Trophoblast cell (in vitro differentiated cells and primary cell): ENCODE measurements at regions not wholly inside any gene's neighbourhood (a gene's known extent, or its start where the extent isn't known, plus 50 kb on each side); places are given as distances from the start of the nearest gene placed in this dataset.

Experiments used
- DNase-seq, 2 donors: peaks; one replicate each; pipeline ENCODE4 v3.0.0-alpha.2; 2016
- H2AFZ ChIP-seq: 2 replicates; pipeline ENCODE4 v1.6.1; 2013; ENCODE audit warnings: low read length, moderate library complexity, mild to moderate bottlenecking; ENCODE audit not compliant: insufficient read depth, poor library complexity
- H2AK5ac ChIP-seq: 2 replicates; pipeline ENCODE4 v1.6.1; 2013; ENCODE audit warnings: mild to moderate bottlenecking, low read length
- H2BK120ac ChIP-seq: 2 replicates; pipeline ENCODE4 v1.6.1; 2013; ENCODE audit warnings: low read length, mild to moderate bottlenecking, moderate library complexity; ENCODE audit not compliant: insufficient read depth, poor library complexity
- H2BK12ac ChIP-seq: 2 replicates; pipeline ENCODE4 v1.6.1; 2013; ENCODE audit warnings: mild to moderate bottlenecking, low read length, moderate library complexity
- H2BK5ac ChIP-seq: 2 replicates; pipeline ENCODE4 v1.6.1; 2013; ENCODE audit warnings: low read length, low read depth, moderate library complexity, mild to moderate bottlenecking; ENCODE audit not compliant: poor library complexity
- H3K14ac ChIP-seq: 2 replicates; pipeline ENCODE4 v1.6.1; 2013; ENCODE audit warnings: mild to moderate bottlenecking, low read length
- H3K18ac ChIP-seq: 2 replicates; pipeline ENCODE4 v1.6.1; 2013; ENCODE audit warnings: mild to moderate bottlenecking, low read length
- H3K23ac ChIP-seq: 2 replicates; pipeline ENCODE4 v1.6.1; 2013; ENCODE audit warnings: low read length
- H3K27ac ChIP-seq: 2 replicates; pipeline ENCODE4 v1.5.1; 2013; ENCODE audit warnings: low read depth, mild to moderate bottlenecking, inconsistent platforms, low read length, moderate library complexity
- H3K27me3 ChIP-seq: 2 replicates; pipeline ENCODE4 v1.6.1; 2013; ENCODE audit warnings: inconsistent platforms, mild to moderate bottlenecking, low read length, moderate library complexity; ENCODE audit not compliant: insufficient read depth
- H3K36me3 ChIP-seq, 2 experiments: 1 replicate in 1 of 2; 2 replicates in 1 of 2; pipeline ENCODE4 v1.6.1; 2013; ENCODE audit warnings: low read length in 2 of 2, mild to moderate bottlenecking in 2 of 2, moderate library complexity in 1 of 2; ENCODE audit not compliant: insufficient read depth in 2 of 2, control insufficient read depth in 1 of 2
- H3K4ac ChIP-seq: 2 replicates; pipeline ENCODE4 v1.6.1; 2013; ENCODE audit warnings: low read depth, mild to moderate bottlenecking, low read length, moderate library complexity
- H3K4me1 ChIP-seq, 2 experiments: 1 replicate in 1 of 2; 2 replicates in 1 of 2; pipeline ENCODE4 v1.6.1; 2013; ENCODE audit warnings: low read length in 2 of 2, mild to moderate bottlenecking in 2 of 2, moderate library complexity in 1 of 2; ENCODE audit not compliant: insufficient read depth in 2 of 2, control insufficient read depth in 1 of 2
- H3K4me2 ChIP-seq: 2 replicates; pipeline ENCODE4 v1.6.1; 2013; ENCODE audit warnings: inconsistent platforms, mild to moderate bottlenecking, low read length, moderate library complexity
- H3K4me3 ChIP-seq: 2 replicates; pipeline ENCODE4 v1.5.1; 2013; ENCODE audit warnings: mild to moderate bottlenecking, low read depth, low read length, inconsistent platforms
- H3K79me1 ChIP-seq: one replicate; pipeline ENCODE4 v1.6.1; 2013; ENCODE audit warnings: low read length
- H3K79me2 ChIP-seq: 2 replicates; pipeline ENCODE4 v1.6.1; 2013; ENCODE audit warnings: low read length, mild to moderate bottlenecking; ENCODE audit not compliant: control insufficient read depth, insufficient read depth, poor library complexity
- H3K9ac ChIP-seq: 2 replicates; pipeline ENCODE4 v1.6.1; 2013; ENCODE audit warnings: mild to moderate bottlenecking, low read length
- H3K9me3 ChIP-seq: 2 replicates; pipeline ENCODE4 v1.6.1; 2013; ENCODE audit warnings: low read depth, mild to moderate bottlenecking, control low read depth, inconsistent platforms, low read length; ENCODE audit not compliant: insufficient read depth
- H4K12ac ChIP-seq: 2 replicates; pipeline ENCODE4 v1.6.1; 2013; ENCODE audit warnings: low read depth, mild to moderate bottlenecking, low read length, moderate library complexity
- H4K8ac ChIP-seq: 2 replicates; pipeline ENCODE4 v1.6.1; 2013; ENCODE audit warnings: low read depth, mild to moderate bottlenecking, low read length, moderate library complexity
- H4K91ac ChIP-seq: one replicate; pipeline ENCODE4 v1.6.1; 2013; ENCODE audit warnings: low read depth, mild to moderate bottlenecking, low read length, moderate library complexity
- WGBS: extraction: QIAGEN DNeasy Blood & Tissue Kit; methylation state at CpG from one replicate; pipeline ENCODE4 v1.1.7; 2013; ENCODE audit warnings: missing lambda C conversion rate; ENCODE audit not compliant: insufficient read length, insufficient coverage; ENCODE audit errors: extremely low coverage; 5-methylcytosine and 5-hydroxymethylcytosine counted together

GRCh38 chr5:68646144-68646543 is 430.6 kb downstream of the PIK3R1 start:
- Histone ChIP-seq H4K91ac (no peak overlapping the region), H2AFZ (no peak overlapping the region), H2BK5ac (no peak overlapping the region), H3K27me3 (no peaks in the 10 kb centered on the region), H3K9ac (no peak overlapping the region), H3K79me2 (no peaks in the 10 kb centered on the region), H3K27ac (no peak overlapping the region), H3K14ac (no peak overlapping the region), H2BK12ac (no peak overlapping the region), H2AK5ac (no peak overlapping the region), H3K36me3 (no peaks in the 10 kb centered on the region), H2BK120ac (no peak overlapping the region), H3K9me3 (no peaks in the 10 kb centered on the region), H4K8ac (no peak overlapping the region), H3K18ac (no peak overlapping the region), H4K12ac (no peak overlapping the region), H3K4me2 (no peak overlapping the region), H3K4me3 (no peak overlapping the region), H3K23ac (no peak overlapping the region), H3K4me1 (no peaks in the 10 kb centered on the region), H3K79me1 (no peaks in the 10 kb centered on the region), H3K4ac (no peak overlapping the region)
- WGBS, result no CpG with 5 or more reads among the region's 1 CpG
- DNase-seq, result no peak

GRCh38 chr5:68647743-68648142 is 432.2 kb downstream of the PIK3R1 start:
- Histone ChIP-seq H3K9me3 (no peaks in the 10 kb centered on the region), H4K8ac (no peak overlapping the region), H3K18ac (no peak overlapping the region), H3K27ac (no peak overlapping the region), H3K27me3 (no peaks in the 10 kb centered on the region), H3K9ac (no peak overlapping the region), H3K4me2 (no peak overlapping the region), H3K4me1 (no peaks in the 10 kb centered on the region), H3K36me3 (no peaks in the 10 kb centered on the region), H3K14ac (no peak overlapping the region), H2AFZ (no peak overlapping the region), H3K79me2 (no peaks in the 10 kb centered on the region), H4K91ac (no peak overlapping the region), H2BK5ac (no peak overlapping the region), H4K12ac (no peak overlapping the region), H3K79me1 (no peaks in the 10 kb centered on the region), H2BK12ac (no peak overlapping the region), H3K4ac (no peak overlapping the region), H2BK120ac (no peak overlapping the region), H3K4me3 (no peak overlapping the region), H3K23ac (no peak overlapping the region), H2AK5ac (no peak overlapping the region)
- no CpG with 5 or more reads among the region's 3 CpGs for WGBS
- DNase-seq, result no peak

GRCh38 chr5:68648944-68649857 is 433.6 kb downstream of the PIK3R1 start:
- no peaks in the 10 kb centered on the region for H3K9me3 ChIP-seq
- no peak for DNase-seq
- H3K14ac ChIP-seq, result no peak overlapping the region
- H3K4me3 ChIP-seq, result no peak overlapping the region
- H3K4ac ChIP-seq, result no peak overlapping the region
- no peak overlapping the region for H2BK120ac ChIP-seq
- no peak overlapping the region for H2AK5ac ChIP-seq
- no peak overlapping the region for H3K27ac ChIP-seq
- WGBS, result no CpG with 5 or more reads among the region's 8 CpGs
- H2AFZ ChIP-seq, result no peak overlapping the region
- H3K18ac ChIP-seq, result no peak overlapping the region
- no peaks in the 10 kb centered on the region for H3K4me1 ChIP-seq
- no peak overlapping the region for H4K91ac ChIP-seq
- H4K12ac ChIP-seq, result no peak overlapping the region
- H3K36me3 ChIP-seq, result no peaks in the 10 kb centered on the region
- no peak overlapping the region for H2BK12ac ChIP-seq
- H3K23ac ChIP-seq, result no peak overlapping the region
- no peaks in the 10 kb centered on the region for H3K79me1 ChIP-seq
- H3K4me2 ChIP-seq, result no peak overlapping the region
- H3K9ac ChIP-seq, result no peak overlapping the region
- H2BK5ac ChIP-seq, result no peak overlapping the region
- no peak overlapping the region for H4K8ac ChIP-seq
- no peaks in the 10 kb centered on the region for H3K79me2 ChIP-seq
- H3K27me3 ChIP-seq, result no peaks in the 10 kb centered on the region

GRCh38 chr5:68652534-68652965 is 437.0 kb downstream of the PIK3R1 start:
- no peak overlapping the region for H4K8ac ChIP-seq
- no peak overlapping the region for H3K4me2 ChIP-seq
- no peak overlapping the region for H3K4me3 ChIP-seq
- no peak overlapping the region for H2BK5ac ChIP-seq
- no peak overlapping the region for H3K18ac ChIP-seq
- no peaks in the 10 kb centered on the region for H3K9me3 ChIP-seq
- H2BK12ac ChIP-seq, result no peak overlapping the region
- H3K79me2 ChIP-seq, result no peaks in the 10 kb centered on the region
- no peaks in the 10 kb centered on the region for H3K36me3 ChIP-seq
- no peak overlapping the region for H2BK120ac ChIP-seq
- no peak overlapping the region for H3K4ac ChIP-seq
- no peak overlapping the region for H3K27ac ChIP-seq
- H4K91ac ChIP-seq, result no peak overlapping the region
- H3K14ac ChIP-seq, result no peak overlapping the region
- H3K27me3 ChIP-seq, result no peaks in the 10 kb centered on the region
- H3K4me1 ChIP-seq, result peaks cover 3 to 8% of the 10 kb centered on the region in 2 experiments
- no peak overlapping the region for H3K23ac ChIP-seq
- peak in 1 of 2 donors; percentile 12 for DNase-seq
- peaks cover 1% of the 10 kb centered on the region for H3K79me1 ChIP-seq
- no peak overlapping the region for H2AK5ac ChIP-seq
- H2AFZ ChIP-seq, result no peak overlapping the region
- no CpG with 5 or more reads among the region's 3 CpGs for WGBS
- no peak overlapping the region for H3K9ac ChIP-seq
- no peak overlapping the region for H4K12ac ChIP-seq
